Neural cell (in vitro differentiated cells): ENCODE measurements at regions not wholly inside any gene's neighbourhood (a gene's known extent, or its start where the extent isn't known, plus 50 kb on each side); places are given as distances from the start of the nearest gene placed in this dataset.
"Not testable (repeated sequence)": the region's sequence is repeated elsewhere in the genome, so short reads cannot be mapped to it uniquely, and the experiment has no call there.

Source experiments
- EZH2 ChIP-seq: fragments of 200-600, 300-800 bp; shearing (Covaris generic), sonication (generic); IDR thresholded peaks from 2 replicates; pipeline ENCODE4 v1.6.1; 2014; ENCODE audit warnings: antibody characterized with exemption, low read length, borderline replicate concordance, mild to moderate bottlenecking; ENCODE audit not compliant: insufficient read depth, poor library complexity, severe bottlenecking
- TF ChIP-seq, protein P1 (sequence below): fragments of 450-650 bp; IDR thresholded peaks from 2 replicates; pipeline ENCODE4 v1.5.1; 2014; ENCODE audit warnings: antibody characterized with exemption, mild to moderate bottlenecking, moderate library complexity; ENCODE audit not compliant: poor library complexity, severe bottlenecking

DNA sequence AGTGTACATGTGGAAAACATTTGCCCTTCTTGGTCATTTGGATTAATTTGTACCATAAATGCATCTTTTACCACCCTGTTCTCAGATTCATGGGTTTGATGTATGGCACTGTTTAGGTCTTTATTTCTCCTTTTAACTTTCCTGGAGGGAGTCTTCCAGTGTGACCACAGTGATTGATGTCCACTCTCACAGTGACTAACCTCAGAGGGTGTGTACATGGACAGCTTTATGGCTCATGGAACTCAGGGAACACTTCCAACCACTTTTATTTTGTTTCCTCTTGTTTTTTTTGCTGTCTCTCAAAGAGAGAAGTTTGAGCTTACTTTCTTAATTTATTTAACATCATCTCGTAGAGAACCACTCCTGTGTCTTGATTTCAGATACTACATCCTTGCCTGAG lies 489.8 kb upstream of the CHD1 start:
- TF ChIP-seq, protein P1, sequence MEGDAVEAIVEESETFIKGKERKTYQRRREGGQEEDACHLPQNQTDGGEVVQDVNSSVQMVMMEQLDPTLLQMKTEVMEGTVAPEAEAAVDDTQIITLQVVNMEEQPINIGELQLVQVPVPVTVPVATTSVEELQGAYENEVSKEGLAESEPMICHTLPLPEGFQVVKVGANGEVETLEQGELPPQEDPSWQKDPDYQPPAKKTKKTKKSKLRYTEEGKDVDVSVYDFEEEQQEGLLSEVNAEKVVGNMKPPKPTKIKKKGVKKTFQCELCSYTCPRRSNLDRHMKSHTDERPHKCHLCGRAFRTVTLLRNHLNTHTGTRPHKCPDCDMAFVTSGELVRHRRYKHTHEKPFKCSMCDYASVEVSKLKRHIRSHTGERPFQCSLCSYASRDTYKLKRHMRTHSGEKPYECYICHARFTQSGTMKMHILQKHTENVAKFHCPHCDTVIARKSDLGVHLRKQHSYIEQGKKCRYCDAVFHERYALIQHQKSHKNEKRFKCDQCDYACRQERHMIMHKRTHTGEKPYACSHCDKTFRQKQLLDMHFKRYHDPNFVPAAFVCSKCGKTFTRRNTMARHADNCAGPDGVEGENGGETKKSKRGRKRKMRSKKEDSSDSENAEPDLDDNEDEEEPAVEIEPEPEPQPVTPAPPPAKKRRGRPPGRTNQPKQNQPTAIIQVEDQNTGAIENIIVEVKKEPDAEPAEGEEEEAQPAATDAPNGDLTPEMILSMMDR: not testable (repeated sequence)
- TF ChIP-seq EZH2: not testable (repeated sequence)
